ENCODE measurements at regions not wholly inside any gene's neighbourhood (a gene's known extent, or its start where the extent isn't known, plus 50 kb on each side); places are given as distances from the start of the nearest gene placed in this dataset.

DNA sequence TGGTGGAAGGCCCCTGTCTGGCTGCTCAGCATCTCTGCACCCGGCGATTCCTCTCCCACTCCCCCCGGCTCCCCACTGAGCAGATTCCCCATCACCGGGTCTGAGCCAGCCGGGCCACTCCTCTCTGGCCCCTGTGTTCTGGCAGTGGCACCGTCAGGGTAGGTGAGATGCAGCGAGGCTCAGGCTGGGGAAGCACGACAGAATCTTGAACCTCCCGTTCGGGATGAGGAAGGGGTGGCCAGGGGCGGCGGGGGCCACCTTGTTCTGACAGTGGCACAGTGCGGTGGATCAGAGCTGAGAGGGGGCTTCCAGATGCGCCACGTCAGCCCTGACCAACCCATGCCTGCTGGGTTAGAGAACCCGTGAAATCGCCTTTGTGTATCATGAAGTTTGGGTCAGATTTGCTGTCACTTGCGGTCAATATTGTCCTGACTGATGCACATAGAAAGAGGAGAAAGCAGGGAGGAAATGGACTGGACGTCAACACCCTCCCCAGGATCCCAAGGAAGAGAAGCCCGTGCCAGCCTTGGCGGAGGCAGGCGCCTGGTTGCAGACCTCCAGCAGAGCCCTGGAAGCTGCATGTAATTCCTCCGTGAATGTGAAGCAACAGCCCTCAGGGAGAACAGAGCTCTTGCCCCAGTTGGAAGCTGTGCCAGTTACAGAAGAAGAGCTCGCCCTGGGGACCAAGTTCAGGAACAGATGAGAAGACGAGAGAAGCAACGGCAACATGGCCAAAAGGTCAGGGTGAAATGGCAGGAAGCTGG is 137.1 kb upstream of the SFSWAP start:
- TF ChIP-seq CTCF (IDR thresholded peaks at IDR 0.05): no peak
- no peak for TF ChIP-seq POLR2A (IDR thresholded peaks at IDR 0.05)
